Transverse colon (tissue), 4 donors: ENCODE measurements at regions not wholly inside any gene's neighbourhood (a gene's known extent, or its start where the extent isn't known, plus 50 kb on each side); places are given as distances from the start of the nearest gene placed in this dataset.
"Not testable (repeated sequence)": the region's sequence is repeated elsewhere in the genome, so short reads cannot be mapped to it uniquely, and the experiment has no call there.

Experiments used
- DNase-seq: peaks from one replicate; pipeline ENCODE4 v3.0.0-alpha.2; 2019
- H3K27ac ChIP-seq, 4 donors: fragments of 200-600 bp; sonication (generic); 2 replicates each; pipeline ENCODE4 v1.5.1; 2016 to 2018; ENCODE audit warnings: inconsistent platforms in 4 of 4
- H3K27me3 ChIP-seq: fragments of 200-600 bp; sonication (generic); 2 replicates; pipeline ENCODE4 v1.5.1; 2017; ENCODE audit warnings: inconsistent platforms
- H3K36me3 ChIP-seq, 4 donors: fragments of 200-600 bp; sonication (generic); 2 replicates each; pipeline ENCODE4 v1.5.1; 2017 to 2019; ENCODE audit warnings: inconsistent platforms in 4 of 4
- H3K4me1 ChIP-seq, 4 donors: fragments of 200-600 bp; sonication (generic); 2 replicates each; pipeline ENCODE4 v1.5.1; 2017 to 2020; ENCODE audit warnings: inconsistent platforms in 4 of 4
- H3K4me3 ChIP-seq, 4 donors: fragments of 200-600 bp; sonication (generic); 1 replicate in 1 of 4; 2 replicates in 3 of 4; pipeline versions ENCODE4 v1.5.1 to v1.6.1; 2017 to 2019; ENCODE audit warnings: inconsistent platforms in 4 of 4
- H3K9me3 ChIP-seq, 2 donors: fragments of 200-600 bp; sonication (generic); 2 replicates each; pipeline ENCODE4 v1.5.1; 2017 to 2019; ENCODE audit warnings: inconsistent platforms in 2 of 2
- CTCF ChIP-seq, 5 experiments: fragments of 200-600 bp in 3 of 5; fragments of 450-650 bp in 2 of 5; sonication (generic) in 3 of 5; IDR thresholded peaks; 1 replicate in 2 of 5; 2 replicates in 3 of 5; pipeline ENCODE4 v1.5.1; 2016 to 2017; ENCODE audit warnings: antibody characterized with exemption in 5 of 5, inconsistent platforms in 3 of 5, mild to moderate bottlenecking in 2 of 5, moderate library complexity in 1 of 5
- EP300 ChIP-seq: sonication (generic); formaldehyde crosslinking; IDR thresholded peaks from one replicate; pipeline ENCODE4 v1.6.1; 2017; ENCODE audit warnings: antibody characterized with exemption, low read depth
- POLR2A ChIP-seq: fragments of 450-650 bp; IDR thresholded peaks from one replicate; pipeline ENCODE4 v1.6.1; 2016; ENCODE audit warnings: antibody characterized with exemption, mild to moderate bottlenecking, moderate library complexity
- POLR2AphosphoS5 ChIP-seq, 3 donors: sonication (generic); formaldehyde crosslinking; IDR thresholded peaks; one replicate each; pipeline ENCODE4 v1.6.1; 2016; ENCODE audit warnings: antibody characterized with exemption in 3 of 3
- WGBS, 2 donors: methylation state at CpG; one replicate each; pipeline ENCODE4 v1.1.5; 2018; ENCODE audit warnings: low coverage in 1 of 2; 5-methylcytosine and 5-hydroxymethylcytosine counted together
- in situ Hi-C, 4 donors: fragments of 200-750 bp; cut with MboI; loops; one replicate each; pipeline versions ENCODE4 v1.15.0 to v1.15.1; 2017; ENCODE audit warnings: low sequenced_read_pairs in 3 of 4, low pct_ligation_motif_present in 1 of 4, low pct_unique_long_range_greater_than_20kb in 1 of 4
- intact Hi-C: fragments of 100-400 bp; cut with DNase I; formaldehyde crosslinking; loops from one replicate; pipeline ENCODE4 v1.15.1; 2023; ENCODE audit warnings: low total_unique reads

- Histone ChIP-seq H3K9me3 (peaks cover 0 to 5% of the 10 kb centered on the region in 2 donors), H3K4me1 (no peaks in the 10 kb centered on the region), H3K36me3 (no peaks in the 10 kb centered on the region), H3K4me3 (no peak overlapping the region), H3K27ac (no peak overlapping the region), H3K27me3 (no peaks in the 10 kb centered on the region)
- in situ Hi-C loops, result no loop called here
- WGBS, 2 donors, result 85 to 89% methylated on average over 3 to 9 of the region's 9 CpGs
- TF ChIP-seq POLR2A (no peak), CTCF (IDR thresholded peaks at IDR 0.05) (no peak), POLR2AphosphoS5 (IDR thresholded peaks at IDR 0.05) (no peak), EP300 (no peak)
- no peak for DNase-seq
- intact Hi-C loops, result no loop called here
These were observed 318.0 kb downstream of the DOK5 start for GRCh38 chr20:54793291-54793992.

GRCh38 chr20:54792688-54793087 is 317.3 kb downstream of the DOK5 start:
- no peaks in the 10 kb centered on the region for H3K36me3 ChIP-seq
- no peaks in the 10 kb centered on the region for H3K4me1 ChIP-seq
- peaks cover 0 to 5% of the 10 kb centered on the region in 2 donors for H3K9me3 ChIP-seq
- no peak for DNase-seq
- TF ChIP-seq POLR2AphosphoS5 (IDR thresholded peaks at IDR 0.05) (no peak), POLR2A (no peak), CTCF (IDR thresholded peaks at IDR 0.05) (no peak), EP300 (no peak)
- no peak overlapping the region for H3K27ac ChIP-seq
- WGBS, 2 donors, result 76% methylated on average over 2 of the region's 2 CpGs
- in situ Hi-C loops, result no loop called here
- no peaks in the 10 kb centered on the region for H3K27me3 ChIP-seq
- intact Hi-C loops, result no loop called here
- H3K4me3 ChIP-seq, result no peak overlapping the region

- H3K27me3 ChIP-seq, H3K27ac ChIP-seq, intact Hi-C loops, DNase-seq, H3K36me3 ChIP-seq, H3K4me1 ChIP-seq, H3K4me3 ChIP-seq, H3K9me3 ChIP-seq, in situ Hi-C loops: not testable (repeated sequence)
- WGBS, 2 donors, result 94 to 97% methylated on average over 4 of the region's 4 CpGs
These were observed 312.9 kb downstream of the DOK5 start for GRCh38 chr20:54788260-54788659.

GRCh38 chr20:54782758-54783157 is 307.4 kb downstream of the DOK5 start:
- in situ Hi-C loops, intact Hi-C loops, H3K4me3 ChIP-seq, DNase-seq, H3K9me3 ChIP-seq, H3K27ac ChIP-seq, H3K36me3 ChIP-seq, H3K4me1 ChIP-seq, H3K27me3 ChIP-seq: not testable (repeated sequence)
- WGBS, 2 donors, result 95% methylated on average over 8 of the region's 9 CpGs; no CpG with 5 or more reads in 1 of the 2 donors

GRCh38 chr20:54774426-54774825 is 299.0 kb downstream of the DOK5 start:
- no peak for DNase-seq
- Histone ChIP-seq H3K4me1 (no peaks in the 10 kb centered on the region), H3K9me3 (no peaks in the 10 kb centered on the region), H3K4me3 (no peak overlapping the region), H3K36me3 (no peaks in the 10 kb centered on the region), H3K27me3 (no peaks in the 10 kb centered on the region), H3K27ac (no peak overlapping the region)
- no peak for TF ChIP-seq EP300
- TF ChIP-seq POLR2AphosphoS5 (IDR thresholded peaks at IDR 0.05), result no peak
- in situ Hi-C loops, result no loop called here
- WGBS, 2 donors, result 63 to 69% methylated on average over 5 of the region's 5 CpGs
- intact Hi-C loops, result no loop called here

- Histone ChIP-seq H3K4me1 (no peaks in the 10 kb centered on the region), H3K4me3 (no peak overlapping the region), H3K27me3 (no peaks in the 10 kb centered on the region), H3K36me3 (no peaks in the 10 kb centered on the region), H3K27ac (no peak overlapping the region), H3K9me3 (no peaks in the 10 kb centered on the region)
- intact Hi-C loops, result no loop called here
- no peak for DNase-seq
- in situ Hi-C loops, result no loop called here
- TF ChIP-seq EP300, result no peak
- TF ChIP-seq POLR2A, result no peak
- 89% methylated on average over 8 of the region's 8 CpGs; no CpG with 5 or more reads in 1 of the 2 donors for WGBS, 2 donors
These were observed 298.2 kb downstream of the DOK5 start for GRCh38 chr20:54773643-54774000.
